ENCODE measurements at regions not wholly inside any gene's neighbourhood (a gene's known extent, or its start where the extent isn't known, plus 50 kb on each side); places are given as distances from the start of the nearest gene placed in this dataset.
A peak's percentile ranks its signal among the peaks of the same experiment; 100 is the strongest.

DNA sequence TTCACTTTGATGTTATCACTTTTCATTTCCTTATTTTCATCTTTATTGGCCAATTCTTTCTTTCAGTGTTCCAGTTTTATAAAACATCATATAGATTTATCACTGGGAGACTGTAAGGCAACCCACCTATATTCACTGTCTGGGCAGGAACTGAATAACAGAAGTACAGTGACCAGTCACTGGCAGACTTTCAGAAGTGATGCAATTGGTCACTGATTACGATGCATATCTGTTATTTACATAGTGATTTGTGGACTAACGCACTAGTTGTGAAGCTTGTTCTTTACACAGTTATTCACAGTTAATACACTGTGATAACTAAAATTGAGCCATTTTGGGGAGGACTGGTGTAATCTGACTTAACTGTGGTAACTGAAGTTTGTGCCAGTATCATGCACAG is 190.2 kb upstream of the DPH6 start:
- no peak for FAIRE-seq

DNA sequence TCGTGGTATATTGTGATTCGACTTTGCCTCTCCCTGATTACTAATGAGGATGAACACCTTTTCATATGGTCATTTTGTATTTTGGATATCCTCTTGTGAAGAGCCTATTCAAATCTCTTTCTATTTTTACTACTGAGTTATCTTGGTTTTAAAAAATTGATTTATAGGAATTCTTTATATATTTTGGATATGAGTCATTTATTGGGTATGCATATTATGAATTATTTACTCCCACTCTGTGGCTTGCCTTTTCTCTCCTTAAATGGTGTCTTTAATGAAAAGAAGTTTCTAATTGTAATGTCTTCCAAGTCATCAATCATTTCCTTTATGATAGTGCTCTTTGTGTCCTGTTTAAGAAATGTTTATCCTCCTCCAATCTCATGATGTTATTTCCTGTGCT is 191.5 kb upstream of the DPH6 start:
- no peak for FAIRE-seq

DNA sequence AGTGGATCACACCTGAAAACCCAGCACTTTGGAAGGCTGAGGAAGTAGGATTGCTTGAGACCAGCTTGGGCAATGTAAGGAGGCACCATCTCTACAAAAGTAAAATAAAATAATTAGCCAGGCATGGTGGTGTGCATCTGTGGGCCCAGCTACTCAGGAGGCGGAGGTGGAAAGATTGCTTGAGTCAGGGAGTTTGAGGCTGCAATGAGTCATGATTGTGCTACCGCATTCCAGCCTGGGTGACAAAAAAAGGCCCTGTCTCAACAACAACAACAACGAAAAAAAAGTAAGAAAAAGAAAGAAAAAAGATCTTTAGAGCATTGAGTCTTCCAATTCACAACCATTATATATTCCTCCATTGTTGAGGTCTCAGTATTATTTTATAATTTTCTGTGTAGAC is 192.4 kb upstream of the DPH6 start:
- no peak for FAIRE-seq

DNA sequence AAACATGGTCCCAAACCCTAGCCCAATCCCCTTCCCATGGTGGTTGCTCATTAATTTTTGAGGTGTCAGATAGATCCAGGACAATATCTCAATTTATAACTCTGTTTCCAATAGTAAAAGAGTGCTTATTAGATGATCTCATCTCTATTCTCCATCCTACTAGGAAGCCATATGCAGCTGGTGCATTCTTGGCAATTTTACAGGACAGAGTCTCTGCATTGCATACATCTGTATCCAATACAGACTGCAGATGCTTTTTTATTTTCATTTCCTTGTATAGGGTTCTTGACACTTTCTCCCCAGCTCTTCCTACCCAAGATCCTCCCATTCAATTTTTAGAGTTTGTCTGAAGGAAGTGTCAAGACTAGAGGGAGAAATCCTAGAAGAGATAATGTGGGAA is 194.8 kb upstream of the DPH6 start:
- no peak for FAIRE-seq

DNA sequence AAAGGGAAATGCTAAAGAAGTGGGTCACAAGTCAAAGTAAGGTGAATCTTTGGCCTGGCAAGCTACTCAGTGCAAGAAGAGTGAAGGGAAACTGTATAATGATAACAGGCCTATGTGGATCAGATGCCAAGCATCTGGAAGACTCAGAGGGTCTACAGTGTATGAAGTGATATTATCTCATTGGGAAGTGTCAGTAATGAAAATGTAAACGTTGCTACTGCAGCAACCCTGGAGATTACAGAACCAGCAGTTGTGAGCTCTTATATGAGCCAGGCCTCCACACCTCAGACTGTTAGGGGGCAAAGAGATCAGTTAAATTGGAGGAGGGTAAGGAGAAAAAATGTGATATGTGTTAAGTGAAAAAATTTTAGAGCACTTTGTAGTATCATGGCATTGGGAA is 195.4 kb upstream of the DPH6 start:
- no peak for FAIRE-seq

DNA sequence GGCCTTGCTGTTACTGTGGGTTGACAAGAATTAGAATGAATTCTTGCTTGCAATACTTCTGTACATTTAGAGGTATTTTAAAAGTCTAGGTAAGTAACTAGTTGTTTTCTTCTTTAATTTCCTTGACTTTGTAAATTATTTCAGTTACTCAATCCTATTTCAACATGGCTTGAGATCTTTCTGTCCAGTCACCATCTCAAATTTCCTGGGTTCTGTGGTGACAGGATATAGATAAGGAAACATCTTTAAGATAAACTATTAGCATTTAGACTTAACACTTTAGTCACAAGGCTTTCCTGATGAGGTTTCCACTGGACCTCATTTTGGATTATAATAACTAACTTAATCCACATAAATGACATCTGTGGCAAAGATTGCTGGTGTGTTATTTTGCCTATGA is 195.9 kb upstream of the DPH6 start:
- FAIRE-seq: no peak

DNA sequence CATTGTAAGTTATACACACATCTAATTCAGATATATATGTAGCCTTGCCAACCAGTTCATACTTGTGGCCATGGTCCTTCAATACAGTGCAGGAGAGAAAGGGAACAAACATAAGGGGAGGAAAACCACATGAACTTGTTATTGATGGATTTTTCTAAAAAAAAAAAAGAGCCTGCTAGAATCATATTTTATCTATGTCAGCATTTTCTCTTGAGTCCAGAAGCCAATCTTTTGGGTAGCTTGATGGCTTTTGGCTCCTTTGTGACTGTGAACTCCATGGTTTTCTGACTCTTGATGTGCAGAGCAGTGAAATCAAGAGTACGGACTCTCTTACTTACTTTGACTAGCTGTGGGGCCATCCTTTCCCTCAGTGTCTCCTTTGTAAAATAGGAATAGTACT is 197.4 kb upstream of the DPH6 start:
- no peak for FAIRE-seq

DNA sequence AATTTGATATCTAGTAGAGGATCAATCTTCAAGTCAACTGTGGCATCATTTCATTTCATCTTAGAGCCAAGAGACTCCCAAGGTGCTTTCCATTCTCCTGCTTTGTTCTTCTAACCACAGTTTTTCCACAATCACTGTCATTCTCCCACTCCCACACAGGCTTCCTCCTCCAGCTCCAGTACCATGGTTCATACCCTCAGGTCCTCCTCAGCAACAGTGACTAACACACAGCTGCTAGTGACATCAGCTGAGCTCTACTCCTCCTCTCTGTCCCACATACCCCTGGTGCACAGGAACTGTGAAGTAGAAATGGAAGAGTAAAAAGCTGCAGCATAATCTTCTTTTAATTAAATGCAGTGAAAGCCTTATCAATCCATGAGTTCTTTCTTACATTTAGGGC is 200.2 kb upstream of the DPH6 start:
- no peak for FAIRE-seq

DNA sequence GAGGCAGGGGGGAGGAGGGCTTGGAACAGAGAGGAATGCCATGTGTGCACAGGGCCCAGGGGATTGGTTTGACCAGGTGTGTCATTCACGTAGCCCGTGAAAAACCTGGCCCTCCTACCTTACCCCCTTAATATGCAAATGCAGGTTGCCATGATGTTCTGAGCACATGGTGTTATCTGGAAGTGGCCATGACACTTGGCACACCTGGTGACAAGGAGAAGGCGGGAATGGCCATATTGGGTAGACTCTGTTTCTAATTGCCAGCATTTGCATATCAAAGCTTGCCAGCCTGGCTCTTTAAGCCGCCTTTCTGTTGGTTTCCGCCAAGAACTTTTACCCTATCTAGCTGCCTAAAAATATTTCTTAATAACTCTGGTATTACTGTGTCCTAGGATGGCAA is 202.1 kb upstream of the DPH6 start:
- no peak for FAIRE-seq

DNA sequence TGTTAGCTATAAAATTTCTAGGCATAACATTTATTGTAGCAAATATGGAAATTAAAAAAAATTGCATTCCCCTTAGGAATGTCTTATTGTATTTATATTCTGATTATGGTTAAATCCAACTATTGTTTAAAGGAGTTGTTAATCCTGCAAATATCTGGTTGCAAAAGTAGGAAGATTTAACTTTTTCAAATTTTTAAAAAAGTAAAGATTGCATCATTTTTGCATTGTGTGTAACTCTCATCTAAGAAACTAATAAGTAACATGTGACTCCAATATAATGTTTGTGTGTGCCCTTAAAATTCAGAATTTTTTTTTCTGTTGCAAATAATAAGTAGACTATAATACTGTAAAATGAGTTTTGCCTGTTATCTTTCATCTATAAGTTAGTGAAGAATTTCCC is 204.1 kb upstream of the DPH6 start:
- FAIRE-seq: no peak

DNA sequence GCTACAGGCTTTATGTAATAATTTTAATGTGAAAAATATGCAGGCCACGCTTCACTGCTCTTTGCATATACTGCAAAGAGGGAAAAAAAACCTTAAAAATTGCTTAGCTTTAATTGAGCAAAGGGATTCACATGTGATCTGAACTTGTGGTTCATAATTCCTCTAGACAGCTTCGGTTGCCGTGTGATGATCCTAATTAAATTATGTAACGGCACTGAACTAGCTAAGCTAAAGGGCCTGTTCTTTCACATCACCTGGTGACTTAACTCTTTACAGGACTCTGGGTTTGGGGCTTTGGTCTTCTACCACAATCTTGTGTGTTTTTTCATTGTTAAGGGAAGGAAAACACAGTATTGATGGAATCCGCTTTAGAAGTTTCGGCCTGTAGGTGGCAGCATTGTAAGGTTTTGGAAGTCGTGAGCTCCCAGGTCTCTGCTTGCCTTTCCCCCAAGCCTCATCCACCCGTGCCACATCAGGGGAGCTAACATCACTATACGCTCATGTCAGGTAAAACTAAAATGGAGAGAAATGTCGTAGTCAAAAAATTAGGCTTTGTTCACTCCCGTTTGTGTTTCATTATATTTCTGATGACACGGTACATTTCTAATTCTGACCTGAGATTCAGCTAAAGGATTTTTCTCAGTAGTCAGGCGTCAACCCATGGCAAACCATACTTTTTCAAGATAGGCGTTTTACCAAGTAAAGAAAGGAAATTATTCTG is 205.6 kb upstream of the DPH6 start:
- FAIRE-seq: peak; percentile 35

DNA sequence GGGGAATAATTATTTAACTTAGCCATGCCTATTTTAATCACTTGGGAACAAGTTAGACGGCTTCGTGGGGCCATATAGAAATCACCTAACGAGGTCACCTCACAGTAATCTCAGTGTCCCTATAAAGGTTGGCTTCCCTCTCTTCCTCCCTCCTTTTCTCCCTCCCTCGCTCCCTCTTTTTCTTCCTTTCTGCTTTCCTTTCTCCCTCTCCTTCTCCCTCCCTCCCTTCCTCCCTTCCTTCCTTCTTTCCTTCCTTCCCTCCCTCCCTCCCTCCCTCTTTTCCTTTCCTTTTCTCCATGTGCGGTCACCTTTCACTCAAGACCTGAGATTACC is 206.1 kb upstream of the DPH6 start:
- no peak for FAIRE-seq

DNA sequence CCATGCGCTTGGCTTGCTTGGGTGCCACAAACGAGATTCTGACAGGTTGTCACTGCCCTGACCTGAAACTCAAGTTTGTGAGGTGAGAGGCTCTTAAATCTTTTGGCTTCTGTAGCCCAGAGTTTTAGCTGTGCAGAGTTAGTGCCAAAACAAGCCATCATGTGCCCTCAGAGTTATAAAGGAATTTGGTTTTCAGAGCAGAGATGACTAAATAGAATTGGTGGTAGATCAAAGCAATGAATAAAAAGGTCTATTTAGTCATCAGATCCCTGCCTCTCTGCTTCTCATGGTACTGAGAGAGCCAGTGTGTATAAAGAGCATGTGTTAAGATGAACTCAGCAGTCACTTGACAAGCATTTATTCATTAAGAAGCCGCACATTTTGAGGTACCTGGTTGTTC is 207.5 kb upstream of the DPH6 start:
- no peak for FAIRE-seq

DNA sequence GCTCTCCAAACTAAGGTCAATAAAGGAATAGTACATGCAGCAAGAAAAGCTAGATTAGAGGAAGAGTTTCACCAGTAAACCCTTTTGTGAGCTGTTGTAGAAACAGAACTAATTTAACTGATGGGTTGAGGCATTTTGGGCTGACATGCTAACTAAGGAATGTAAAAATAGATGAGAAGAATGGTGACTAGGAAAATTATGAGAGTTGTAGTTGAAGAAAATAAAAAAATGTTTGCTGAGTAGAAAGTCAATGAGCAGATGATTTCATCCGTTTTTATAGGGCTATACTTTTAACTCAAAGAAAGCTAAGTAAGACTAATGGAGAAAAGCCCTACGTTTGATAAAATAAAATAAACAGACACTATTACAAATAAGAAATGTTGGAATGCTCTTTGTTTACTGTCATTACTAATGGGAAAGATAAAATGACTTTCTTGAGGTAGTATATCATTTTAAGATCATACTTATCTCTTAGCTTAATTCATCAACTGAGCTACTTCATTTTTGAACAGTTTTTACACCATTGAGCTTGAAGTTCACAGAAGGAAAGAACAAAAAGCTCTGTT is 209.4 kb upstream of the DPH6 start:
- FAIRE-seq: peak; percentile 68

DNA sequence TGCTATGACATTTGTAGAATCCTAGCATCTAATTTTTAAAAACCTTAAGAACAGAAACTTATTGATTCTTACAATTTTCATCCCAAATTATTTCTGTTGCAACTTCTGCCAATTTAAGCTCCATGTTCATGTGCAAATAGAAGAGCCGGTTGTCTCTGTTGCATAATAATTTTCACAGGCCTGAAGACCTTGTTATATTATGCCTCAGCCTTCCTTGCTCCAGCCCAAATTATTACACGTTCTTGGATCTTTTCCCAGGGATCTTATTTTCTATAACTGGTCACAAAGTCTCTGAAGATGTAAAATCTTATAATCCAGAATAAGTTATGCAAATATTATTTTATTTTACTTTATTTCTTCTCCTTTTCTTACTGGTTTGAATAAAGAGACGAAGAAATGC is 210.7 kb upstream of the DPH6 start:
- FAIRE-seq: no peak

DNA sequence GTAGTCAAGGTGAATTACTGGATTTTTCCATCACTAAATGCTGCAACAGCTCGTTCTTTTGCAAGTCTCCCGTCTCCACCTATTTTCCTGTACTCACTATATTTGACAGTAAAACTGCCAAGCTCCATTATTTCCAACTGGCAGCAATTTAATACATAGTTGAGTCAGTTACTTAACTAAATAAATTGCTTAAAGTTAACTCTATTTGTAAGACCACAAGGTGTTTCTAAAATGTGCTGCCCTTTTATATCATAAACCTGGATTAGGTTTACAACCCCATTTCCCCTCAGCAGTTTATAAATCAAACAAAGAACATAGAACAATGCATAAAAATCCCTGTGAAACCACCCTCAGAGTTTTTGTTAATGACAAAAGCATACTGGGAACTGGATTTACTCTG is 211.4 kb upstream of the DPH6 start:
- FAIRE-seq: no peak

DNA sequence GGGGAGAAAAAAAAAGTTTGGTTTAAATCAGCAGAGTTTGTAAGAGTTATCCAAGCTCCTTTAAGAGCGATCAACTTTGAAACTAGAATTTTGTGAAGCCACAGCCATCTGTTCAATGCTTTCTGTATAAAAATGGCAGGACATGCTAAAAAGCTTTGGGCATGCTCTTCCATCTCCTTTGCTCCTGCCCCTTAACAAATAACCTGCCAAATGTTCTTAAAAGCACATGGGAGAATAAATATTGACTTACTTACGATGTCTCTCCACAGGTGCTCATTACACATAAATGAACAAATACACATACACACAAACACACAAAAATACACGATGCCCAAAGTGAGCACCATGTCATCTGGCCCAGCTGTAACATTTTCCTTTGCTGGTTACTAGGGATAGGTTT is 211.8 kb upstream of the DPH6 start:
- FAIRE-seq: no peak

DNA sequence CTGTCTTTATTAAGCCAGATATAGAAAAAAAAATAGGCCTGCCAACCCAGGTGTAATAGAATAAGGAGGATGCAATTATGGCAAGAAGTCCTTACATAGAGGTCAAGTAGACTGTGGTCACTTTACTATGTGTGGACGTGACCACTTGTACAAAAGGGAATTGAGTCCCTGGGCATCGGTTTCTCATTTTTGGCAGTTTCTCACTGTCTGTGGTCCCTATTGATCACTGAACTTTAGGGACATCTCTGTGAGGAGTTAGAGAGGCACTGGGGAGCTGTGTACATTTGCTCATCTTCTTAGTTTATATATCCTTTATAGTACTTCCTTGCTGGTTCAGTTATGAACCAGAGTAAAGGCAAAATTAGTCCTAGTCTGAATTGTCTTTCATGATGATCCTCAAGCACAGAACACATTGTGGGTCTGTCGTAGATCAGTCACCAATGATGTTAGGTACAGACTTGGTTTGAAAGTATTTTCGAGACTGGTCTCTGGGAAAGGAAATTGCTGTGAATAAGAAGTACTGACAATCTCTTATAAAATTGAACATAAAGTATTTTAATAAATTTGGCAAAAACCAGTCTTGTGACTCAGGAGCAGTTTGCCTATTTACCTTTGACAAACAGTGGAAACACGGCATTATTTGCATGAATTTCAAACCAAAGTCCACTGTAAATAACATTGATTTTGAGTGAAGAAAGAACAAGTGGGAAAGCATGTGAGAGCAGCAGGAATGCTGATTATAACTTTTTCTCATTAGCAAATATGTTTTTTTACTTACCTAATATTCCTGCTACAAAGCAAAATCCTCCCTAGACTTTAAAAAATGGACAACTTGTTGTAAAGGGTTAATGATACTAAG is 218.9 kb upstream of the DPH6 start:
- FAIRE-seq: no peak

DNA sequence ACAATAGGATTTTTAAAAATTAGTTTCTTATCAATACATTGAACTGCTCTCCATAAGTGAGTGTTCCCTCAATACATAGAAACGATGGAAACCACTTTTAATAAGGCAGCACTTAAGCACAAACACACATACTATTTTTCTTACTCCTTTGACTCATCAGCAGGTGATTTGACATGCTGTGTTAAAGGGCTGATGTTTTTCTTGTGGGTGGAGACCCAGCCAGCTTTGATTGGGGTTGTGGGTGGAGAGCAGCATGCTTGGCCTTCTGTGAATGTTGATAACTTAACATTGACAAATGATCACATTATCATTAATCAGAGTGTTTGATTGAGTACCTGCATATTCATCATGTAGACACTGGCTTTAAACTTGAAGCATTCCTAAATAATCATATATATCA is 223.0 kb upstream of the DPH6 start:
- no peak for FAIRE-seq

DNA sequence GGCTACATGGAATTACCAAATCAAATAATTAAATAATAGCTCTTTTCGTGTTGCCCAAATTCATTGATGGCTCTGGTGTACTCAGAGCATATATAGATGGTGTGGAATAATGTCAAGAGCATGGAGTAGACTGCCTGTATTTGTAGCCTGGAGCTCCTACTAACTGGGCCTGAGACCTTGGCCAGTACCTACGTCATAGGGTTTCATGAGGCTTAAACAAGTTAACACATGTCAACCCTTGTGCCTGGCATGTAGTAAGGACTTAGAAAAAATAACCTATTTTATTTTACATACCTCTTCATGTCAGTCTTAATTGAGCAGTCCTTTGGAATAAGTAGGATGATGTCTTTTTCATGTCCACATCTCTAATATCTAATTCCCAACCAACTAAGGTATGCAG is 223.7 kb upstream of the DPH6 start:
- FAIRE-seq: no peak

DNA sequence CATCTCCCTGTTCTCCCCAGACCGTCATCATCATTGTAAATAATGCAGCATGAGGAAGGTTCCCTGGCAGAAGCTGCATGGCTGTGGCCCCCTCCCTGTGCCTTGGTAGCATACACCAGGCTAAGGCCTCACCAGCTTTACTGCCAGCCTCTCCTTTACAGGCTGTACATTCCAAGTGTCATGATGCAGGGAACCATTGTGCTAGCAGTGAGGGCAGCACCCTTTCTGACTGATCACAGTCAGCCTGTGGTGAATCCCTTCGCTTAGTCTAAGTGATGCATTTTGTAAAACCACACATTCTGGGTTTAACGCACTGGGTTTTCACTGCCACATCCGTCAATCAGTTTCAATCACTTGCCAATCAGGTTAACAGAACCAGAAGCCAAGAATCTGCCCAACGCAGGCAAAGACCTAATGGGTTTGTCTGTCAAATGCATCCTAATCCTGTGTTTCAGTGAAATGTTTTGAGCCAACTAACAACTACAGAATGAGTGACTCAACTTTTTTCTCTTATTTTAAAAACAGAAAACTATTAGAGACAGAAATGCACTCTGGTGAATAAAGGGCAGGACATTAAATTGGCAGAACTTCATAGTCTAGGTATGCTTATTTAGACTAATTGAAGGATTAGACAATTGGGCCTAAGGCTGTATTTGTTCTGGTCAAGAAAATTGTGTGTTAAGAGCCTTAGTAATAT is 225.9 kb upstream of the DPH6 start:
- no peak for FAIRE-seq

DNA sequence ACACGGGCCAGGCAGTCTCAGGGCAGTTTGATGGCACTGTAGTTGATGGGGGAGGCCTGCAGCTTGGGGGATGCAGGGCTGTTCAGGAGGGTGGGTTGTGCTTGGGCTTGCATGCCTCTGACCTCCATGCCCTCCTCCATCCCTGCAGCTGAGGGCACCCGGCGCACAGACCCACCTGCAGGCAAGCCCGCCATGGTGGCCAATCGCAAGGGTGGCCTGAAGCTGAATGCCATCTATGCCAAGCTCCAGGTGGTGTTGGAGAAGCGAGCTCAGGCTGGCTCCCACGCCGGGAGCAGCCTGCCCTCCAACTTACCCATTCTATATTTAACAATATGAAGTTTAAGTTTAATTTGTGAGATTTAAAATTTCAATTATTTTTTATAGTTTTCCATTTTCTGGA is 228.7 kb upstream of the DPH6 start:
- no peak for FAIRE-seq

DNA sequence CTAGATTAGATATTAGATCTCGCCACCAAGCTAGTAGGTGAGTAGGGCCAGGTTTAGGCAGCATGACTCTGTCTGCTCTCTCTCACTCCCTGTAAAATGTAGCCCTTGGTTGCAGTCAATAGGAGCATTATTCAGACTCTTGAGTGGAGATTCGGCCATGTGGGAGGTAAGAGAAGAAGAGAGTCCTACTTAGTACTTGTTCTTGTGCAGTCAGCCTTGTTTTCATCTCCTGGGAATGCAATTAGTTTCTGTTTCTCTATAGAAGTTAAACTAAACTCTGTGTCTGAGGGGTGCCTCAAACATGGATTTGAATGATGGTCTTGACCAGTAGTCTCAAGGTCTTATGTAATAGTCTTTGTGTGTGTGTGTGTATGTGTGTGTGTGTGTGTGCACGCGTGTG is 229.5 kb upstream of the DPH6 start:
- no peak for FAIRE-seq

DNA sequence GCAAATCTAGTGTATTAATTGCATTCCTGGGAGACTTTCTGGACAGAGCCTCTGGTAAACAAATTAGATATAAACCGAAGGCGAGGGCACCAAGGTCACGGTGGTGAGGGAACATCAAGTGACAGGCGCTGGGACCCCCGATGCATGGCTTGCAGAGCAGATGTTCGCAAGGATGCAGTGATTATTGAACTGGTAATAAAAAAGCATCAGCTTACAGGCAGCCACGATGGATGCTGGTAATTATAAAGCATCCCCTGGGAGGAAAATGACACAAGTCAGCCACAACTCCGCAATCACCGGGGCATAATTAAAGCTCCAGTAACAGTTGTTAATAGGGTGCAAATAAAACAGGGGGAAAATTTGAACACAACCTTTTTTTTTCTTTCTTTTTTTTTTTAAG is 231.1 kb upstream of the DPH6 start:
- FAIRE-seq: no peak

Data from endometrium (tissue), 2 donors.